GM19023 (cell line): ENCODE measurements at regions not wholly inside any gene's neighbourhood (a gene's known extent, or its start where the extent isn't known, plus 50 kb on each side); places are given as distances from the start of the nearest gene placed in this dataset.
A peak's percentile ranks its signal among the peaks of the same experiment; 100 is the strongest.
"Not testable (repeated sequence)": the region's sequence is repeated elsewhere in the genome, so short reads cannot be mapped to it uniquely, and the experiment has no call there.

Experiments
- ATAC-seq: cut with Tn5 transposase; IDR thresholded peaks from one replicate; pipeline ENCODE4 v1.9.1; 2021; ENCODE audit warnings: mild to moderate bottlenecking, moderate library complexity; ENCODE audit not compliant: unreplicated experiment

DNA sequence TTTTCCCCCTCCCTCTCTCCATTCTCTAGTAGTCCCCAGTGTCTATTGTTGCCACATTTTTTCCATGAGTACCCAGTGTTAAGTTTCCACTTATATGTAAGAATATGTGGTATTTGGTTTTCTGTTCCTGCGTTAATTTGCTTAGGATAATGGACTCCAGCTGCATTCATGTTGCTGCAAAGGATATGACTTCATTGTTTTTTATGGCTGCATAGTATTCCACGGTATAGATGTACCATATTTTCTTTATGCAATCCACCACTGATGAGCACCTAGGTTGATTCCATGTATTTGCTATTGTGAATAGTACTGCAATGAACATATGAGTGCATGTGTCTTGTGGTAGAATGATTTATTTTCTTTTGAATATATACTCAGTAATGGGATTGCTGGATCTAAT lies 77.4 kb upstream of the MEGF10 start:
- no peak for ATAC-seq

DNA sequence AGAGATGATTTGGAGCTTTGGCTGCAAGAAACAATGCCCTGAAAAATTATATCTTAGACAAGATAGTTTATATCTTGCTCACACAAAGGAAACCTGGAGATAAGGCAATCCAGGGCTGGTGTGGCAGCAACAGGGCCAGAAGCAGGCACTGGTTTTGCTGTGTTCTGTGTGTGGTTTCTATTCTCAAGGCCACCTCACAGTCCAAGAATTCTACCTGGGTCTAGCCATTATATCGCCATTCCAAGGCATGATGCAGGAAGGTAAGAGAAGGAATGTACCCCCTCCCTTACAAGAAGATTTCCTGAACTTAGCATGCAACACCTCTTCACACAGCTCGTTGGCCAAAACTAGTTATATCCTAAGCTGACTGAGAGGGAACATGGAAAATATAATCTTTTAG lies 74.5 kb upstream of the MEGF10 start:
- ATAC-seq = no peak

DNA sequence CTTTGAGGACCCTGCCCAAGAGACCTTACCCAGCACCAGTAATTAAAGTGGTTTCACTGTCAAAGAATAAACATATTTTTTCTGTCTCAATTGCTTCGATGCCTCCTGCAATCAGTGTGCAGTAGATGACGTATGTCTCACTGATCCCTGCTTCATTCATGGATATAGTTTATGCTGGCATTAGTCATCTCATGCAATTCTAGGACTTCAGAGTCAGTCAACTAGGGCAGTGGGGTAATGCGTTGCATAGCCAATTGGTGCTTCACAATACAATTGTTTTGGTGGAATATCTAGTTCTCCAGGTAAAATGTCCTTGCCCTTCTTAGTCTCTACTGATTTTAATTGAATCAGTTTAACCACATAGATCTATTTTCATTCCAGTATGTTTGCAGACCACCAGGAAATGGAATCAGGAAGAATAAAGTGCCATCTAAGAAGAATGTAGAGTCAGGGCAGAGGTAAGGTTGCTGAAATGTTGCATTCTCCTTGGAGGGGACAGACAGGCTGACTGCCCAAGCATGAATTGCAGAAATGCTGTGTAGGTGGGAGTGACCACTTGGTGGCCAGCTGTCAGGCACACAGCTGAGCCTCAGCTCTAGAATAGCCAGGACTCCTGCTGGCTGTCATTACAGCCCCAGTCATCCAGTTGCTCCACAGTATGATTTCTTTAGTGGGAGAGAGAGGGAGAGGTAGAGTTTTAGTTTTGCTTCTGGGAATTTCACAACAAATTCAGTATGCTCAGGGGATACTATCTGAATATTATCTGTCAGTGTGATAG lies 73.5 kb upstream of the MEGF10 start:
- ATAC-seq = no peak

DNA sequence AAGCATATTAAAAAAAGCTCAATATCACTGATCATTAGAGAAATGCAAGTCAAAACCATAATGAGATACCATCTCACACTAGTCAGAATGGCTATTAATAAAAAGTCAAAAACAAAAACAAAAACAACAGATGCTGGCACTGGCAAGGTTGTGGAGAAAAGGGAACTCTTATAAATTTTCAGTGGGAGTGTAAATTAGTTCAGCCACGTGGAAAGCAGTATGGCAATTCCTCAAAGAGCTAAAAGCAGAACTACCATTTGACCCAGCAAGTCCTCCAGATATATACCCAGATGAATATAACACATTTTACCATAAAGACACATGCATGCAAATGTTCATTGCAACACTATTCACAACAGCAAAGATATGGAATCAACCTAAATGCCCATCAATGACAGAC lies 68.7 kb upstream of the MEGF10 start:
- not testable (repeated sequence) for ATAC-seq

DNA sequence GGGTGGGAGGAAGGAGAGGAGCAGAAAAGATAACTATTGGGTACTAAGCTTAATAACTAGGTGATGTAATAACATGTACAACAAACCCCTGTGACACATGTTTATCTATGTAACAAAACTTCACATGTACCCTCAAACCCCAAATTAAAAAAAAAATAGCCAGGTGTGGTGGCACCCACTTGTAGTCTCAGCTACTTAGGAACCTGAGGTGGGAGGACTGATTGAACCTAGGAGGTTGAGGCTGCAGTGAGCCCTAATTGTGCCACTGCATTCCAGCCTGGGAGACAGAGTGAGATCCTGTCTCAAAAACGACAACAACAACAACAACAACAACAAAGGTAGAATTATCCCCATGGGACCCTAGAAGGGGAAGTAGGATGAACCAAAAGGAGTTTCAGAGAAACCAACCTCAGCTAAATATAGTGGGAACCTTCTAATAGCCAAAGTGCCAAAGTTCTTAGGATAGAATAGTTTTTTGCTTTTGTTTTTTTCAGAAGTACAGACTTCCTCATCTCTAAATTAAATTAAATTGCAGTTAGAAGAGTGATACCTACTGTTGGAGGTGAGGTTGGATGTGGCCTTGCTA lies 67.9 kb upstream of the MEGF10 start:
- ATAC-seq = peak; percentile 56

DNA sequence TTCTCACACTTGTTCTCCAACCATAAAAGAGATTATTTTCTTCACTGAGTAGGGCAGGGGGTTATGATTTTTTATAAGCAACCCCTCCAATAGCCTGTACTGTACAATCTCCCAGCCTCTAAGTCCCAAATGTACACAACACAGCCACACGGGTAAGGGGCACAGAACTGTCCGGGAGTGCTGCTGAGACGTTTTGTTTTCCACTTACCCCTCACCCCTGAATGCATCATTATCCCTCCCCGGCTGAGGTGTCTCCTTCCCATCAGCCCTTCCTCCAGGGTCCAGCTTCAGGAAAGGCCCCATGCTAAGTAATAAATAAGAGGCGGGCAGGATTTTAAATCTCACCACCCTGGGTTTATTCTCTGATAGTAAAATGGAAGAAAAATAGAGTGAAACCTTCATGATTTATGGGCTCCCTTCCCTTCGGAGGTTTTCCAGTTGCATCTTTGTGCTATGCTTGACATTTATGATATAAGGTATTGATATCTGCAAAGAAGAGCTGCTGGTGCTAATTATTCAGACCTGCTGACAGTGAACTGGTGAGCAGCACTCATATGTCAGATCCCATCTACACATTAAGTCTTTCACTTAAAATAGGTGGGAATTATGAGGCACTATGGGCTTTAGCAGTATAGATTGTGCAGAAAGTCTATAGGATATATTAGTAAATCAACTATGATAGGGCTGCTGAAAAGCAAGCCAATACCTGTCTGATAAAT lies 67.2 kb upstream of the MEGF10 start:
- ATAC-seq = no peak

DNA sequence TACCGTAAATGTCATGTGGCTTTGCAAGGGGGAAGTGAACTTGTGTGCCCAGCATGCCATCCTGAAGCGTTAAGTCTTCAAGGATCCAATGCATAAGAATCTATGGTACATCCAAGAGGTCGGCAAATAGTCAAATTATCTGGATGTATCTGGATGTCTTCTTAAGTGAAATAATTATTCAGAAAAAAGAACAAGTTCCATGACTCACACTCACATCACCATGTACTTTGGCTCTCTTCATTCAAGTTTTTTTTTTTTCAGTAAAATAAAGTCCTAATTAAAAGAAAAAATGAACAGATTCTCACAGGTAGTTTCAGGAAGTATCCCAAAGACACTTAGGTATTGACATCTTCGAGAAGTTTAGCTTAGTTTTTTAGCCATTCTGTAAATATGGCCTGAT lies 62.7 kb upstream of the MEGF10 start:
- no peak for ATAC-seq

DNA sequence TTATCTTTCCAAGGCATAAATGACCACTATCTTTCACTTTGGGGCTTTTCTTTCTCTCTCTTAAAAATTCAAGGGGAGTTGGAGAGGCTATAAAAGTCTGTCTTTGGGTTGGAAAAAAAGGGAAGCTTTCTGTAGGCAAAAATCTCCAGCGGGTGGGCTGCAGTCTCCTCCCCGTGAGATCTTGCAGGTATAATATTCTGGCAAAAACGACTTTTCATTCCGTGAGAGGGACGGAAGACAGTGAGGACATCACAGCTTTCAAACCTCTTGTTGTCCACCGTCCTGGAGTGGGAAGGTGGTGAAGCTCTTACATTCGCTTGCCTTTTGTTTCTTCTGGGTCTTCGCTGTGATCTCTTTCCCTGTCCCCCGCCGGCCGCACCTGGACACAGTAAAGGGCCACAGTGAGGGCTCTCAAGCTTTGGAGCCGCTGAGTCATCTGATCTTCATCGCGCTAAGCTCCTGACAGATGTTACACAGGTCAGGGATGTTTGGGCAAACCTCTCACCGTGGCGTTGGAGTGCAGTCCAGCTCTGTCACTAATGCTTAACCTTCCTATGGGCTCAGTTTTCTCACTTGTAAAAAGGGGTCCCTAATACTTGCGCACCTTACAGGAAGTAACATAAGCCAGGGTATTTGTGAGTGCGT lies 61.9 kb upstream of the MEGF10 start:
- no peak for ATAC-seq

DNA sequence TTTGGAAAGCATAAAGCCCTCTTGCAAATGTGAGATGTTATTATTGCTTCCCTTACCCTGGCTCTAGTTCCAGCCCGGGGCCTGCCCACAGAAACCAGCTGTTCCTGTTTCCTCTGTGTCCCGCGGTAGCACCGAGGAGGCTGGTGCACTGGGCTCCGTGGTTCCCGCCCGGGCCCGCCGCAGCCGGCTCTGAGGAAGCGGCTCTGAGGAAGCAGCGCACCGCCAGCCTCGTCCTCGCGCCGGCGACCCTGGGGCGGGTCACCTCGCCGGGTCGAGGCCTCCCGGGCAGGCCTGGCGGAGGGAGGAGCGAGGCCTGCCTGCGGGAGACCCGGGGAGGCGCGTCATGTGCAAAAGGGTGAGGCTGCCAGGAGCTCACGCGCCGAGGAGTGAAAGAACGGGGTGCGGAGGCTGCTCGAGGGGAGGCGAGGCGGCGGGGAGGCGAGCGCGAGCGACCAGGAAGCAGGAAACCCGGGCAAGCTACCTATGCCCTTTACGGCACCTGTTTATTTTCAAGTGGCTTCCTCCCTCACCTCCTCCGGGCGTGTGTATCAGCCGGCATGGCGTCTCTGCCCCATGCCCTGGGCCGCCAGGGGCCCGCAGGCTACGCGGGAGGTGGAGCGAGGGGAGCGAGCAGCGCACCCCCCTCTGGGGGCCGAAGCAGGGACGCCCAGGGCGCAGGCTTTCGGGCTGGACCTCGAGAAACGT lies 61.3 kb upstream of the MEGF10 start:
- ATAC-seq = peak; percentile 83

DNA sequence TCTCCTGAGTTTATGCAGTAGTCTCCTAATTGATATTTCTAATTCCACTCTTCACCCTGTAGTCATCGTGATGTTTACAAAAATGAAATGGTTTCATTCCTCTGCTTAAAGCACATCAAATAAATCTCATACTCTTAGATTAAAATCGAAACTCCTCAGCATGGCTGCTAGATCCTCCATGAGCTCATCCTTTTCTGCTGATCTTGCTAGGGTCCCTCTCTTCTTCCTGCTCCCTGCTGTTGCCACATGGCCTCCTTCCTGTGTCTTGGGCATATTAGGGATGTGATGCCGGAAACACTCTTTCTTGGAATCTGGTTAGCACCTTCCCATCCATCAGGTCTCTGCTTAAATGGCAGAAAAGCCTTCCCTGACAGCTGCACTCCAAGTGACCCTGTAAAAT lies 59.5 kb upstream of the MEGF10 start:
- no peak for ATAC-seq

DNA sequence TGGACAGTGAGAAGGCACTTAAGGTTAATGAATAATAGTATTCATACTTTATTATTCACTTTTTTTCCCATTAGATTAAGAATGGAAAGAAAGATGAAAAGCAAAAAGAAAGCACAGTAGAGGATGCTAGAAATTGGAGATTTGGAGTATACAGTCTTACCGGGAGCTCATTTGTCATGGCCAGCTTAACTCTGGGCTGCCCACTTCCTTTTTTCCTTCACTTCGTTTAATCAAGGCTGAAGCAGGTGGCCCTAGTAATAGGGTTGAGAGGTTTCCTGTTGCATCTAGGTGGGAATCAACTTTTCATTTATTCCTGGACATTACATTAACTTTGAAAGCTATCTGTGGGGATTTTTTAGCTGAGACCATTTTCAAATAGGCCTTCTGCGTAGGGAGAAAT lies 57.0 kb upstream of the MEGF10 start:
- no peak for ATAC-seq

DNA sequence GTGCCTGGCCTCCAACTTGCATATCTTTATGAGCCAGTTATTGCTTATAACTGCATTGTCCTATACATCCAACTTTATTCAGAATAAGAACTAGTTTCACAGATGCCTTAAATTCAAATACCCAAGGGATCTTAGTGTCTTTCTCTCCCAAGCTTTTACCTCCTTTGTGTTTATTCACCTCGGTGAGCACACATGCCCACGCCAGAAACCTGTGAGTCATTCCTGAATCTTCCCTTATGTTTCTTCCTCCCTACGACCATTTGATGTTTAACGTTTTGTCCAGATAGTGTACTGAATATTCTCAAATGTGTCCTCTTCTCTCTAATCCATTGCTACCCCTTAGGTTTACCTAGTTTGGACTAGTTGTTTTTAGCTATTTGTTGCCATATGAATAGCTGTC lies 55.5 kb upstream of the MEGF10 start:
- no peak for ATAC-seq

DNA sequence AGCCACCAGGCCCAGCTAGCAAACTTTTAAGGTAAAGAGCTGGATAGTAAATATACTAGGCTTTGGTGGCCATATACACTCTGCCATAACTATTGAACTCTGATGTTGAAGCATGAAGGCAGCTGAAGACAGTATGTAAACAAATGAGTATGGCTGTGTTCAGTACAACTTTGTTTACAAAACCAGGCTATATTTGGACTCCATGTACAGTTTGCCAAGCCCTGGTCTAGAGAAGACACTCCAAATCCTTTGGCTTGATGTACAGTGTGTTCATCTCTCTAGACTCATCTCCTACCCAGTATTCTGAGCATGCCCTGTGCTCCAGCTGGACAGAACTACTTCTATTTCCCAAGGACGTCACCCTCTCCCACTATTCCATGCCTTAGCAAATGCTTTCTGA lies 54.3 kb upstream of the MEGF10 start:
- ATAC-seq = no peak
